GM19025 (cell line): ENCODE measurements at regions not wholly inside any gene's neighbourhood (a gene's known extent, or its start where the extent isn't known, plus 50 kb on each side); places are given as distances from the start of the nearest gene placed in this dataset.
"Not testable (repeated sequence)": the region's sequence is repeated elsewhere in the genome, so short reads cannot be mapped to it uniquely, and the experiment has no call there.

Experiments used
- ATAC-seq: cut with Tn5 transposase; IDR thresholded peaks from one replicate; pipeline ENCODE4 v1.9.1; 2021; ENCODE audit warnings: mild to moderate bottlenecking, low read depth, moderate library complexity; ENCODE audit not compliant: unreplicated experiment

GRCh38 chr5:156201788-156202403, 125.1 kb upstream of the SGCD start:
- no peak for ATAC-seq

- no peak for ATAC-seq
Measured at GRCh38 chr5:156208271-156208670, 118.7 kb upstream of the SGCD start.

DNA sequence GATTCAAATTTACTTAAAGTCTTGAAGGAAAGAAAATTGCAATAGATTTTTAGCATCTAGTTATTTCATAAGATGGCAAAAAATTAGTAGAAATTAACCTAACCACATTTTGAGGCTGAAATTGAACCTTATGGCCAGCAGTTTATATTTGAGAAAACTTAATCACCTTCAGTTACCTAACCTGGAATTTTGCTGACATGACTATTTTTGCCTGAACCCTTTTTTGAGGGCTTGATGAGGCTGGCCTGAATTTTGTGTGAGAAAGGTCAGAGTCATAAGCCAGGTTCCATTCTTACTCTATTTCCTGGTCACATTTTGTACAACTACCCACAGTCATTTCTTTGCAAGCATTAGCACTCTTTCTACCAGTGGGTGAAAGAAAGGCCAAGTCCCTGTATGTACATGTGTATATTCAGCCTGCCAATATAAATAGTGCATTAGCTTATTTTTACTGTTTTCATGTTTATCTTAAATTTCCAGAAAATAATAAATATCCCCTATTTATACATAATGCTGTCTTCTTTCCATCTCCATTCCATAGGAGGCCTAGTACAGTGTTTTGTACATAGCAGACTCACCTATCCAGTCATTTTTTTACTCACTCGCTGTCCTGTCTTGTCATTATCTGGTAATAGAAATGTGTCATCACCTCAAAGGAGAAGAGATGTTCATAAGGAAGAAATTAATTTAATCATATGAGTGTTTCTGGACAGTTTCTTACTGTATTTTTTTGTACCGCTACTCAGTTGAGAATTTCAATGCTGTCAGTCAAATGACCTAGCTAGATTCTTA, 108.4 kb upstream of the SGCD start:
- ATAC-seq, result no peak

- no peak for ATAC-seq
Measured at GRCh38 chr5:156219483-156220005, 107.4 kb upstream of the SGCD start.

- ATAC-seq, result no peak
Measured at GRCh38 chr5:156221816-156222215, 105.1 kb upstream of the SGCD start.

GRCh38 chr5:156223547-156223946, 103.4 kb upstream of the SGCD start:
- ATAC-seq, result no peak

- ATAC-seq, result not testable (repeated sequence)
Measured at GRCh38 chr5:156226485-156226884, 100.5 kb upstream of the SGCD start.

GRCh38 chr5:156230887-156231286, 96.1 kb upstream of the SGCD start:
- ATAC-seq, result no peak

GRCh38 chr5:156232251-156232869, 94.6 kb upstream of the SGCD start:
- no peak for ATAC-seq

GRCh38 chr5:156237361-156237760, 89.6 kb upstream of the SGCD start:
- ATAC-seq, result no peak

- no peak for ATAC-seq
Measured at GRCh38 chr5:156239800-156240199, 87.2 kb upstream of the SGCD start.

- no peak for ATAC-seq
Measured at GRCh38 chr5:156240414-156240813, 86.5 kb upstream of the SGCD start.

- ATAC-seq, result no peak
Measured at GRCh38 chr5:156241266-156241665, 85.7 kb upstream of the SGCD start.

DNA sequence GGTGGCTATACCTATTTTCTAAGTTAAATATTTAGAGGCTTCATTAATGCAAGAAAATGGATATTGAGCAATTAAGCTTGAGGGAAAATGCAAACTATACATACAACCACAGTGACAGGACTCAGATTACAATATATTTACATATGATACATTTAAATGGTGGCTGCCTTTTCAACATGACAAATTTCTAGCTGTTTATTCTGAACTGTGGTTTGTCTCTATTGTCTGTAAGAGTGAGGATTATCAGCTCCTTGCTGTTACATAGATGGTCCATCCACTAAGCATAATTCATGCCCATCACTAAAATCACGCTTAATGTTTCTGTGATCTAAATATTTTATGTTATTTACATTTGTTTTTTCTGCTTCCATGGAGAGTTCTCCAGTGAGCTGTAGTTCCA, 81.1 kb upstream of the SGCD start:
- ATAC-seq, result no peak

- no peak for ATAC-seq
Measured at GRCh38 chr5:156251076-156251475, 75.9 kb upstream of the SGCD start.

GRCh38 chr5:156253130-156253529, 73.8 kb upstream of the SGCD start:
- no peak for ATAC-seq

DNA sequence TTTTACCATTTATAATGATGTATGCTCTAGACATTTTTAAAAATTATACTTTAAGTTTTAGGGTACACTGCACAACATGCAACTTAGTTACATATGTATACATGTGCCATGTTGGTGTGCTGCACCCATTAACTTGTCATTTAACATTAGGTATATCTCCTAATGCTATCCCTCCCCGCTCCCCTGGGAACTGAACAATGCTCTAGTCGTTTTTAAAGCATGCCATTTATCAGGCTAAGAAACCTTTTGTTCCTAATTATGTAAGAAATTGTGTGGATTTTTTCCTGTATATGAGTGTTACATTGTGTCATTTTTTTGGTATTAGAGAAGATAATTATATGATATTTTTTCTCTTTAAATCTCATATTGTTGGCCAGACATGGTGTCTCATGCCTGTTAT, 72.8 kb upstream of the SGCD start:
- ATAC-seq, result no peak

- no peak for ATAC-seq
Measured at GRCh38 chr5:156256642-156257041, 70.3 kb upstream of the SGCD start.

DNA sequence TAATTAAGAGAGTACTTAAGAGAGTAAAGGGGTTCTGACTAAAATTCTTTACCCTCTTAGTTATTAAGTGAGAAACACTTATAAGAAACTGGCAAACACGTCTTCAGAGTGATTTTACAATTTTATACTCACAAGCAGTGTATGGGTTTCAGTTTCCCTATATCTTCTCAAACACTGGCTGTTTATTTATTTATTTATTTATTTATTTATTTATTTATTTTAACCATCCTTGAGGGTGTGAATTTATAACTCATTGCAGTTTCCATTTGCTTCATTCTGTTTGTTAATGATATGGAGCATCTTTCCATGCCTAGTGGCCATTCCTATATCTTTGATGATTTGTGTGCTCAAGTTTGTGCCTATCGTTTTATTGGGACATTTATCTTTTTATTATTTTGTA, 68.0 kb upstream of the SGCD start:
- no peak for ATAC-seq

DNA sequence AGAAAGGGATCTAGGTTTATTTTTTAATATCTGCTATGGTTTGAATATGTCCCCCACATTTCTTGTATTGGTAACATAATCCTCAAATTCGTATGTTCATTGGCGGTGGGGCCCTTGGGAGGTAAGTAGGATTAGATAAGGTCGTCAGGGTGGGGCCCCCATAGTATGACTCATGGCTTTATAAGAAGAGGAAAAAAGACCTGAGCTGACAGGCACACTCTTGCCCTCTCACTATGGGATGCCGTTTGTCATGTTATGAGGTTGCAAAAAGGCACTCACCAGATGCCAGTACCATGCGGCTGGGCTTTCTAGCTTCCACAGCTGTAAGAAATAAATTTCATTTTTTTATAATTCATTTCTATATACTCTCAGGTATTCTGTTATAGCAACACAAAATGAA, 67.3 kb upstream of the SGCD start:
- no peak for ATAC-seq

DNA sequence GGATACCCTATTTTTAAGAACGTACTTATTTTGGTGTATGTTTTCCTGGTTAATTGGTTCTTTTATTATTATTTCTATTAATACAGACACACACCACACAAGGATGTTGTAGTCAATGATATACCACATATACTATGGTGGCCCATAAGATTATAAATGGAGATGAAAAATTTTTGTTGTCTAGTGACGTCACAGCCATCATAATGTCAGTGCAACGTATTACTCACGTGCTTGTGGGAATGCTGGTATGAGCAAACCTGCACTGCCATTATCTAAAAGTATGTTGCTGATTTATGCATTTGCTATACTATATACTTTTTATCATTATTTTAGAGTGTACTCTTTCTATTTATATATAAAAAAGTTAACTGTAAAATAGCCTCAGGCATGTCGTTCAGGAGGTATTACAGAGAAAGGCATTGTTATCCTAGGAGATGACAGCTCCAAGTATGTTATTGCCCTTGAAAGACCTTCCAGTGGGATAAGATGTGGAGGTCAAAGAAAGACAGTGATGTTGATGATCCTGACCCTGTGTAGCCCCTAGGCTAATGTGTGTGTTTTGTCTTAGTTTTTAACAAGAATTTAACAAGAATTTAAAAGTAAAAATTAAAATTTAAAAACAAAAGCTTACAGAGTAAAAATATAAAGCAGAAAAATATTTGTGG, 65.6 kb upstream of the SGCD start:
- ATAC-seq, result no peak
